ENCODE measurements at regions not wholly inside any gene's neighbourhood (a gene's known extent, or its start where the extent isn't known, plus 50 kb on each side); places are given as distances from the start of the nearest gene placed in this dataset.

DNA sequence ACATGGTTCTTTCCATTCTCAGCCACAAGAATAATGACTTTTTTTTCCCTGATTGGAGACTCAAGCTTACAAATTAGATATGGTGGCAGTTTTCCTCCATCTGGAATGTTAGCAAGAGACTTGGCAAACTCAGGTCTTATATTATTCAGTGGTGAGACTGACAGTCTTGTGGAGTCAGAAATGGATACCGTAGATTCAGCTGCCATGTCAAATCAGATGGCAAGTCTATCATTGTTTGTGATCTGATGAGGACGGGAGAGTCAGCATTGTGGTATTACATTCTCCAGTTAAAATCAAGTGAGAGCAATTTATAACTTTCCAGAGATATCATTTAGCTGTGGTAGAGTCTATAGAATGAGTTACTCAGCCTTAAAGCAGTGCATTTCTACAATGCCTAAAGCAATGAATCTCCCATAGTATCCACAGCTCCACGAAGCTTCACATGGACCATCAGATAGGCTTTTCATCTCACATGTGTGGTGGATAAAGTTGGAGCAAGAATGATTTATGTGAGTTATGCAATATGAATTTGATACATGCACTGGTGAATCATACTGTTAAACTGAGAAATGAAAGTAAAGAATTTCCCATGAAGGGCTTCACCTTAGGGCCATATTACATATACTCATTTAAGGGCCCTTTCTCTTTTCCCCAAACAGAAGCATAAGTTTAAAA, 430.6 kb downstream of the ZNF608 start:
- TF ChIP-seq, protein P1, sequence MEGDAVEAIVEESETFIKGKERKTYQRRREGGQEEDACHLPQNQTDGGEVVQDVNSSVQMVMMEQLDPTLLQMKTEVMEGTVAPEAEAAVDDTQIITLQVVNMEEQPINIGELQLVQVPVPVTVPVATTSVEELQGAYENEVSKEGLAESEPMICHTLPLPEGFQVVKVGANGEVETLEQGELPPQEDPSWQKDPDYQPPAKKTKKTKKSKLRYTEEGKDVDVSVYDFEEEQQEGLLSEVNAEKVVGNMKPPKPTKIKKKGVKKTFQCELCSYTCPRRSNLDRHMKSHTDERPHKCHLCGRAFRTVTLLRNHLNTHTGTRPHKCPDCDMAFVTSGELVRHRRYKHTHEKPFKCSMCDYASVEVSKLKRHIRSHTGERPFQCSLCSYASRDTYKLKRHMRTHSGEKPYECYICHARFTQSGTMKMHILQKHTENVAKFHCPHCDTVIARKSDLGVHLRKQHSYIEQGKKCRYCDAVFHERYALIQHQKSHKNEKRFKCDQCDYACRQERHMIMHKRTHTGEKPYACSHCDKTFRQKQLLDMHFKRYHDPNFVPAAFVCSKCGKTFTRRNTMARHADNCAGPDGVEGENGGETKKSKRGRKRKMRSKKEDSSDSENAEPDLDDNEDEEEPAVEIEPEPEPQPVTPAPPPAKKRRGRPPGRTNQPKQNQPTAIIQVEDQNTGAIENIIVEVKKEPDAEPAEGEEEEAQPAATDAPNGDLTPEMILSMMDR (conservative IDR thresholded peaks at IDR 0.05; ENCODE audit: low read depth, low read length) = no peak
- TF ChIP-seq EZH2 (IDR thresholded peaks at IDR 0.05; ENCODE audit: borderline replicate concordance, low read depth, low read length, poor library complexity, severe bottlenecking) = no peak
